Fibroblast of lung (primary cell): ENCODE measurements at regions not wholly inside any gene's neighbourhood (a gene's known extent, or its start where the extent isn't known, plus 50 kb on each side); places are given as distances from the start of the nearest gene placed in this dataset.

Experiments used
- DNase-seq, 2 donors: peaks; one replicate each; pipeline versions ENCODE4 v3.0.0 to v3.0.0-alpha.2; 2010; ENCODE audit warnings: low read depth in 2 of 2
- H2AFZ ChIP-seq: 2 replicates; pipeline ENCODE4 v1.5.1; 2012; ENCODE audit warnings: low read length, control low read depth, inconsistent platforms
- H3K27ac ChIP-seq: 2 replicates; pipeline ENCODE4 v1.5.1; 2011; ENCODE audit warnings: low read length, control low read depth; ENCODE audit not compliant: insufficient read depth
- H3K27me3 ChIP-seq: 2 replicates; pipeline ENCODE4 v1.5.1; 2011; ENCODE audit warnings: mild to moderate bottlenecking, low read length; ENCODE audit not compliant: control insufficient read depth, insufficient read depth
- H3K36me3 ChIP-seq: 2 replicates; pipeline ENCODE4 v1.5.1; 2011; ENCODE audit warnings: low read length; ENCODE audit not compliant: control insufficient read depth, insufficient read depth
- H3K4me1 ChIP-seq: 2 replicates; pipeline ENCODE4 v1.5.1; 2011; ENCODE audit warnings: low read length; ENCODE audit not compliant: control insufficient read depth, insufficient read depth; ENCODE audit errors: extremely low read depth
- H3K4me2 ChIP-seq: 2 replicates; pipeline ENCODE4 v1.5.1; 2011; ENCODE audit warnings: low read length, control low read depth; ENCODE audit not compliant: insufficient read depth; ENCODE audit errors: extremely low read depth
- H3K4me3 ChIP-seq, 4 experiments: fragments of 200-600 bp in 1 of 4; sonication (generic) in 1 of 4; replicated peaks in 1 of 4; 2 replicates each; pipeline ENCODE4 v1.5.1; 2011 to 2016; ENCODE audit warnings: low read length in 4 of 4, low read depth in 3 of 4, mild to moderate bottlenecking in 3 of 4, control low read depth in 2 of 4, inconsistent platforms in 1 of 4, mixed read lengths in 1 of 4; ENCODE audit not compliant: insufficient read depth in 1 of 4; ENCODE audit errors: control extremely low read depth in 1 of 4
- H3K79me2 ChIP-seq: 2 replicates; pipeline ENCODE4 v1.5.1; 2012; ENCODE audit warnings: mild to moderate bottlenecking, low read length, inconsistent platforms; ENCODE audit not compliant: control insufficient read depth, insufficient read depth
- H3K9ac ChIP-seq: 2 replicates; pipeline ENCODE4 v1.5.1; 2011; ENCODE audit warnings: mild to moderate bottlenecking, low read length, control low read depth; ENCODE audit not compliant: insufficient read depth
- H3K9me3 ChIP-seq: 2 replicates; pipeline ENCODE4 v1.5.1; 2012; ENCODE audit warnings: low read depth, low read length; ENCODE audit not compliant: control insufficient read depth, insufficient read depth
- H4K20me1 ChIP-seq: 2 replicates; pipeline ENCODE4 v1.5.1; 2011; ENCODE audit warnings: low read length; ENCODE audit not compliant: control insufficient read depth, insufficient read depth; ENCODE audit errors: extremely low read depth
- EZH2 ChIP-seq: IDR thresholded peaks from 2 replicates; pipeline ENCODE4 v1.5.1; 2012; ENCODE audit warnings: low read length, control low read depth, mild to moderate bottlenecking; ENCODE audit errors: missing control alignments
- TF ChIP-seq, protein P1 (sequence below), 2 donors: IDR thresholded peaks in 1 of 2; conservative IDR thresholded peaks in 1 of 2; 1 replicate in 1 of 2; 2 replicates in 1 of 2; pipeline ENCODE4 v1.5.1; 2011 to 2012; ENCODE audit warnings: low read length in 2 of 2, control low read depth in 1 of 2, inconsistent platforms in 1 of 2, low read depth in 1 of 2, mild to moderate bottlenecking in 1 of 2

DNA sequence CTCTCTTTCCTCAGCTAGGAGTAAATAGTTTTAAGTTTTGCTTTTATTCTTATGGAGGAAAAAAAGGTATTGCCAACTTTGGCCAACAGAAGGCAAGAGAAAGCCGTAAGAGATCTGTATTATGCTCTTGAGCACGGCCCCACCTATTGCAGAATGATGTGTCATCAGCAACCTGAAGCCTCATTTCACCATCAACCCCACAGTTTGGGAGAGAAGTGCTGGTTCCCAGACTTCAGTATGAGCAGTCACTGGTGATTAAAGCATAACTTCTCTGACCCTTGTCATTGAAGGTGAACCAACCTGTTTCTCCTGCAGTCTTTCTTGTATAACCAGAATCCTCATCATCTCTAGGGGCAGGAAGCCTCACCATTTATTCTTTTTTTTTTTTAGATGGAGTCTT lies 100.2 kb downstream of the SIPA1L2 start:
- H3K4me2 ChIP-seq = no peak overlapping the region
- peak in 1 of 2 donors; percentile 62 for DNase-seq
- no peaks in the 10 kb centered on the region for H3K9me3 ChIP-seq
- H4K20me1 ChIP-seq = no peaks in the 10 kb centered on the region
- H3K36me3 ChIP-seq = no peaks in the 10 kb centered on the region
- H3K79me2 ChIP-seq = no peaks in the 10 kb centered on the region
- no peaks in the 10 kb centered on the region for H3K4me1 ChIP-seq
- no peak overlapping the region for H3K4me3 ChIP-seq
- H2AFZ ChIP-seq = no peak overlapping the region
- H3K9ac ChIP-seq = no peak overlapping the region
- no peak overlapping the region for H3K27ac ChIP-seq
- H3K27me3 ChIP-seq = no peaks in the 10 kb centered on the region
- TF ChIP-seq EZH2 = no peak
- TF ChIP-seq, protein P1, sequence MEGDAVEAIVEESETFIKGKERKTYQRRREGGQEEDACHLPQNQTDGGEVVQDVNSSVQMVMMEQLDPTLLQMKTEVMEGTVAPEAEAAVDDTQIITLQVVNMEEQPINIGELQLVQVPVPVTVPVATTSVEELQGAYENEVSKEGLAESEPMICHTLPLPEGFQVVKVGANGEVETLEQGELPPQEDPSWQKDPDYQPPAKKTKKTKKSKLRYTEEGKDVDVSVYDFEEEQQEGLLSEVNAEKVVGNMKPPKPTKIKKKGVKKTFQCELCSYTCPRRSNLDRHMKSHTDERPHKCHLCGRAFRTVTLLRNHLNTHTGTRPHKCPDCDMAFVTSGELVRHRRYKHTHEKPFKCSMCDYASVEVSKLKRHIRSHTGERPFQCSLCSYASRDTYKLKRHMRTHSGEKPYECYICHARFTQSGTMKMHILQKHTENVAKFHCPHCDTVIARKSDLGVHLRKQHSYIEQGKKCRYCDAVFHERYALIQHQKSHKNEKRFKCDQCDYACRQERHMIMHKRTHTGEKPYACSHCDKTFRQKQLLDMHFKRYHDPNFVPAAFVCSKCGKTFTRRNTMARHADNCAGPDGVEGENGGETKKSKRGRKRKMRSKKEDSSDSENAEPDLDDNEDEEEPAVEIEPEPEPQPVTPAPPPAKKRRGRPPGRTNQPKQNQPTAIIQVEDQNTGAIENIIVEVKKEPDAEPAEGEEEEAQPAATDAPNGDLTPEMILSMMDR (conservative IDR thresholded peaks at IDR 0.05 in 1 of 2, IDR thresholded peaks at IDR 0.05 in 1 of 2; ENCODE audit: low read depth in 1 of 2, low read length in 2 of 2) = no peak

DNA sequence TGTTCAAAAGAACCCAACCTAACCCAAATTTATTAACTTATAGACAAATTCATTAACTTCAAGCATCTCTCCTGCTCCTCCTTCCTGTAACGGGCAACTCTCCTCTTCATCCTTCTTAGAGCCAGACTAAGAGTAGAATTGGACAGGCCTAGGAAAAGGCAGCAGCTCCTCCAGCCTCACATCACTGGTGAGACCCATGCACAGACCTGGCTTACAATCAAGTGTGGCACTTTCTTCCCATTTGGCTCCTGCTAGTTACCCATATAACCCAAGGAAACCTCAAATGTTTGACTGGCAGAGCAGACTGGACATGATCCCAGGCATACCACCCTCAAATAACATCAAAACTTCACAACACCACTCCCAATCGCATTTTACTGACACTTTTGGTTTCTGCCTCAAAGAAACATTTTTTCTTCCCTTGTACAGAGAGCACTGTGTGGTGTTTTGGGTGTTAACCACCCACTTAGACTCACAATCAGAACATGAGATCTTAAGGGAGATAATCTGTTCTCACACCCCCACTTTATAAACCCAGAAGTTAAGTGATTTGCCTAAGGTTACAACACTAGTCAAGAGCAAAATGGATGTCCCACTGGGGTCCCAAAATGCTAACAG lies 101.4 kb downstream of the SIPA1L2 start:
- no peaks in the 10 kb centered on the region for H4K20me1 ChIP-seq
- H3K4me2 ChIP-seq = no peak overlapping the region
- H3K27ac ChIP-seq = no peak overlapping the region
- no peak overlapping the region for H3K4me3 ChIP-seq
- H3K27me3 ChIP-seq = no peaks in the 10 kb centered on the region
- no peaks in the 10 kb centered on the region for H3K9me3 ChIP-seq
- H3K4me1 ChIP-seq = no peaks in the 10 kb centered on the region
- no peak for DNase-seq
- TF ChIP-seq EZH2 = no peak
- TF ChIP-seq, protein P1 (conservative IDR thresholded peaks at IDR 0.05 in 1 of 2, IDR thresholded peaks at IDR 0.05 in 1 of 2; ENCODE audit: low read depth in 1 of 2, low read length in 2 of 2) = no peak
- H3K9ac ChIP-seq = no peak overlapping the region
- H2AFZ ChIP-seq = no peak overlapping the region
- no peaks in the 10 kb centered on the region for H3K79me2 ChIP-seq
- no peaks in the 10 kb centered on the region for H3K36me3 ChIP-seq

DNA sequence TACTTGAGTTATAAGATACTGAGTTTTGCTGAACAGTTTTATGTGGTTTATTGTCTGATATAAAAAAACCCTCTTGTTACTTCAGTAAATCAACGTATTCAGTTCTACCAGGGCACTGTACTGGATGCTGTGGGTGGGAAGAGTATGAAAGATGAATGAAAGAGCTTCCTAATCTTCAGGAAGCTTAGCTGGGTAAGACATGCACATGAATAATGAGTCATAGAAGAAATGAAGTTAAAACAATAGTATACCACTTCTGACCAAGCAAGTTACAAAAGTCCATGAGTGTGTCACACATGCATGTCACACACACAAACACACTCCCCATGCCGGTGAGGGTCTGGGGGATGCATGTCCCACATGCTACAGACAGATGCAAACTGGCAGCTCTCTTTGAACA lies 105.9 kb downstream of the SIPA1L2 start:
- H2AFZ ChIP-seq = no peak overlapping the region
- H3K4me3 ChIP-seq = no peak overlapping the region
- DNase-seq = peak in 1 of 2 donors; percentile 60
- H3K9ac ChIP-seq = no peak overlapping the region
- TF ChIP-seq, protein P1 (conservative IDR thresholded peaks at IDR 0.05 in 1 of 2, IDR thresholded peaks at IDR 0.05 in 1 of 2; ENCODE audit: low read depth in 1 of 2, low read length in 2 of 2) = no peak
- no peak for TF ChIP-seq EZH2
- no peaks in the 10 kb centered on the region for H3K4me1 ChIP-seq
- no peak overlapping the region for H3K4me2 ChIP-seq
- H3K27me3 ChIP-seq = no peaks in the 10 kb centered on the region
- H3K36me3 ChIP-seq = no peaks in the 10 kb centered on the region
- no peaks in the 10 kb centered on the region for H4K20me1 ChIP-seq
- H3K27ac ChIP-seq = no peak overlapping the region
- H3K9me3 ChIP-seq = no peaks in the 10 kb centered on the region
- H3K79me2 ChIP-seq = no peaks in the 10 kb centered on the region
